CD14-positive monocyte (primary cell): ENCODE measurements at regions not wholly inside any gene's neighbourhood (a gene's known extent, or its start where the extent isn't known, plus 50 kb on each side); places are given as distances from the start of the nearest gene placed in this dataset.

Source experiments
- DNase-seq, 3 donors: peaks; one replicate each; pipeline ENCODE4 v3.0.0-alpha.2; 2011 to 2022
- H2AFZ ChIP-seq: 2 replicates; pipeline ENCODE4 v1.6.0; 2012; ENCODE audit warnings: mild to moderate bottlenecking, low read depth, low read length, inconsistent platforms; ENCODE audit not compliant: insufficient read depth, poor library complexity, severe bottlenecking
- H3K27ac ChIP-seq, 2 donors: 1 replicate in 1 of 2; 2 replicates in 1 of 2; pipeline ENCODE4 v1.5.1; 2012 to 2013; ENCODE audit warnings: low read length in 2 of 2, control low read depth in 1 of 2, inconsistent platforms in 1 of 2, low read depth in 1 of 2, mild to moderate bottlenecking in 1 of 2
- H3K27me3 ChIP-seq, 2 donors: one replicate each; pipeline versions ENCODE4 v1.6.0 to v1.6.1; 2011 to 2013; ENCODE audit warnings: low read length in 2 of 2; ENCODE audit not compliant: control insufficient read depth in 2 of 2, insufficient read depth in 2 of 2
- H3K36me3 ChIP-seq, 2 donors: replicated peaks in 1 of 2; 1 replicate in 1 of 2; 2 replicates in 1 of 2; pipeline versions ENCODE4 v1.5.1 to v1.6.1; 2012 to 2013; ENCODE audit warnings: low read length in 2 of 2, control low read depth in 1 of 2, inconsistent platforms in 1 of 2, mild to moderate bottlenecking in 1 of 2; ENCODE audit not compliant: insufficient read depth in 2 of 2, control insufficient read depth in 1 of 2
- H3K4me1 ChIP-seq, 2 donors: 1 replicate in 1 of 2; 2 replicates in 1 of 2; pipeline versions ENCODE4 v1.5.1 to v1.6.1; 2012 to 2013; ENCODE audit warnings: low read length in 2 of 2, control low read depth in 1 of 2, inconsistent platforms in 1 of 2, mild to moderate bottlenecking in 1 of 2, moderate library complexity in 1 of 2; ENCODE audit not compliant: insufficient read depth in 2 of 2, control insufficient read depth in 1 of 2
- H3K4me2 ChIP-seq: replicated peaks from 2 replicates; pipeline ENCODE3; 2012; ENCODE audit warnings: low read length, moderate library complexity, mild to moderate bottlenecking; ENCODE audit not compliant: poor library complexity, severe bottlenecking; ENCODE audit errors: extremely low read depth
- H3K4me3 ChIP-seq, 3 experiments: fragments of 200-600 bp in 1 of 3; sonication (generic) in 1 of 3; replicated peaks in 1 of 3; 1 replicate in 2 of 3; 2 replicates in 1 of 3; pipeline ENCODE4 v1.5.1; 2011 to 2013; ENCODE audit warnings: low read length in 3 of 3, mild to moderate bottlenecking in 3 of 3, control low read depth in 2 of 3, low read depth in 2 of 3, inconsistent platforms in 1 of 3, moderate library complexity in 1 of 3
- H3K79me2 ChIP-seq: 2 replicates; pipeline ENCODE4 v1.6.0; 2012; ENCODE audit warnings: mild to moderate bottlenecking, control low read depth, inconsistent platforms, low read length, moderate library complexity; ENCODE audit not compliant: insufficient read depth
- H3K9ac ChIP-seq: 2 replicates; pipeline ENCODE4 v1.6.0; 2017; ENCODE audit warnings: low read length, mild to moderate bottlenecking; ENCODE audit not compliant: insufficient read depth, poor library complexity, severe bottlenecking
- H3K9me3 ChIP-seq, 2 donors: replicated peaks in 1 of 2; 1 replicate in 1 of 2; 2 replicates in 1 of 2; pipeline versions ENCODE4 v1.5.1 to v1.6.1; 2012 to 2013; ENCODE audit warnings: low read length in 2 of 2, control low read depth in 1 of 2; ENCODE audit not compliant: control insufficient read depth in 1 of 2, insufficient read depth in 1 of 2
- H4K20me1 ChIP-seq: 2 replicates; pipeline ENCODE4 v1.6.0; 2012; ENCODE audit warnings: mild to moderate bottlenecking, low read length, control low read depth, moderate library complexity; ENCODE audit not compliant: insufficient read depth
- H3K27ac Mint-ChIP-seq, 7 donors: one replicate each; pipeline ENCODE4 v1.8.0; 2020; ENCODE audit warnings: mild to moderate bottlenecking in 7 of 7, mixed read lengths in 7 of 7, moderate library complexity in 6 of 7, inconsistent platforms in 2 of 7
- H3K27me3 Mint-ChIP-seq, 3 donors: one replicate each; pipeline ENCODE4 v1.8.0; 2021 to 2022; ENCODE audit warnings: low read depth in 3 of 3, mild to moderate bottlenecking in 3 of 3, mixed read lengths in 3 of 3, moderate library complexity in 3 of 3, inconsistent platforms in 1 of 3
- H3K36me3 Mint-ChIP-seq, 2 donors: one replicate each; pipeline ENCODE4 v1.8.0; 2020; ENCODE audit warnings: mixed read lengths in 2 of 2, inconsistent platforms in 1 of 2, mild to moderate bottlenecking in 1 of 2
- H3K4me1 Mint-ChIP-seq: one replicate; pipeline ENCODE4 v1.8.0; 2020; ENCODE audit warnings: mild to moderate bottlenecking, mixed read lengths
- H3K4me3 Mint-ChIP-seq, 2 donors: one replicate each; pipeline ENCODE4 v1.8.0; 2020; ENCODE audit warnings: mild to moderate bottlenecking in 2 of 2, mixed read lengths in 2 of 2, moderate library complexity in 1 of 2
- H3K9me3 Mint-ChIP-seq, 7 donors: one replicate each; pipeline ENCODE4 v1.8.0; 2020 to 2022; ENCODE audit warnings: mixed read lengths in 7 of 7, mild to moderate bottlenecking in 6 of 7, moderate library complexity in 6 of 7, inconsistent platforms in 2 of 7
- WGBS: methylation state at CpG from one replicate; pipeline ENCODE4 v1.1.5; 2013; ENCODE audit warnings: missing lambda C conversion rate; ENCODE audit not compliant: insufficient coverage; 5-methylcytosine and 5-hydroxymethylcytosine counted together
- intact Hi-C, 2 donors: fragments of 100-400 bp; cut with micrococcal nuclease; formaldehyde crosslinking; loops; one replicate each; pipeline versions ENCODE4 v1.15.0 to v1.15.1; 2023
- TF ChIP-seq, protein P1 (sequence below): fragments of 200-600 bp; IDR thresholded peaks from one replicate; pipeline ENCODE4 v1.8.0; 2022; ENCODE audit warnings: antibody characterized with exemption, mild to moderate bottlenecking

DNA sequence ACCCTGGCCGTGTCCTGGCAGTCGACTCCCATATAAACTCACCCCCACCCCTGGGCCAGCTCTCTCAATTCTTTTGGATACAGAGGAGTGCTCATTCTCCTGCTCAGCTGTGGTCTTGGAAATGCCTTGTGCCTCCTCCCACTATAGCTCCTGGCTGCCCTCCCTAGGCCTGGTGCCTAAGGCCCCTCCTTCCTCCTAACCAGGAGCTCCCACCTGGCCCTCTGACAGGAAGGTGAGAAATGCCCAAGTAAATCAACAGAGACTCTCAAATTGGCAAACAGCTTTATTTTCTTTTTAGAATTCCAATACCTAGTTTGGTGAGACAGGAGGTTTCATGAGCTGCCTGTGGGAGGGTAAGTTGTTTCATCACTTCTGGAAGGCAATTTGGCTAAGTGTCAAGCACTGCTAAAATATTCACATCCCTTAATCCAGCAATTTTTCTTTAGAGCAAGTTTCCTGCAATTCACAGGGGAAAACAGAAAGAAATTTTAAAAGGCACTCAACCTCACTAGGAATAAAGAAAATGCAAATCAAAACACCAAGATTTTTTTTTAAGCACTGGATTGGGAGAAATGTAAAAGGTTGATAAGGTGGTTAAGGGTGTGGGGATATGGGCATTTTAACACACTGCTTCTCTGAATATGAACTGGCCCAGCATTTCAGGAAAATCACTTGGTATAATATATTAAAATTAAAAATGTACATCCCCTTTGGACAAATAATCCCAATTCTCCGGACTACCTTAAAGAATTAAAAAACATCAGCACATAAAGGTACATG lies 209.7 kb upstream of the ARHGAP20 start:
- Mint-ChIP-seq H3K27me3 (peaks cover 3 to 6% (median 5%) of the 10 kb centered on the region in 3 donors), H3K27ac (peak overlapping the region in 2 of 7 donors; percentile 25 to 30), H3K4me3 (no peak overlapping the region), H3K4me1 (peaks cover 29% of the 10 kb centered on the region), H3K36me3 (no peaks in the 10 kb centered on the region), H3K9me3 (peaks cover 0 to 4% (median 2%) of the 10 kb centered on the region in 7 donors)
- Histone ChIP-seq H3K27me3 (no peaks in the 10 kb centered on the region), H3K4me1 (peaks cover 18 to 25% of the 10 kb centered on the region in 2 donors), H3K4me2 (no peak overlapping the region), H2AFZ (no peak overlapping the region), H3K9ac (no peak overlapping the region), H4K20me1 (no peaks in the 10 kb centered on the region), H3K79me2 (no peaks in the 10 kb centered on the region), H3K9me3 (peaks cover 0 to 2% of the 10 kb centered on the region in 2 donors), H3K27ac (no peak overlapping the region), H3K36me3 (no peaks in the 10 kb centered on the region), H3K4me3 (no peak overlapping the region)
- DNase-seq: no peak
- TF ChIP-seq, protein P1, sequence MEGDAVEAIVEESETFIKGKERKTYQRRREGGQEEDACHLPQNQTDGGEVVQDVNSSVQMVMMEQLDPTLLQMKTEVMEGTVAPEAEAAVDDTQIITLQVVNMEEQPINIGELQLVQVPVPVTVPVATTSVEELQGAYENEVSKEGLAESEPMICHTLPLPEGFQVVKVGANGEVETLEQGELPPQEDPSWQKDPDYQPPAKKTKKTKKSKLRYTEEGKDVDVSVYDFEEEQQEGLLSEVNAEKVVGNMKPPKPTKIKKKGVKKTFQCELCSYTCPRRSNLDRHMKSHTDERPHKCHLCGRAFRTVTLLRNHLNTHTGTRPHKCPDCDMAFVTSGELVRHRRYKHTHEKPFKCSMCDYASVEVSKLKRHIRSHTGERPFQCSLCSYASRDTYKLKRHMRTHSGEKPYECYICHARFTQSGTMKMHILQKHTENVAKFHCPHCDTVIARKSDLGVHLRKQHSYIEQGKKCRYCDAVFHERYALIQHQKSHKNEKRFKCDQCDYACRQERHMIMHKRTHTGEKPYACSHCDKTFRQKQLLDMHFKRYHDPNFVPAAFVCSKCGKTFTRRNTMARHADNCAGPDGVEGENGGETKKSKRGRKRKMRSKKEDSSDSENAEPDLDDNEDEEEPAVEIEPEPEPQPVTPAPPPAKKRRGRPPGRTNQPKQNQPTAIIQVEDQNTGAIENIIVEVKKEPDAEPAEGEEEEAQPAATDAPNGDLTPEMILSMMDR: no peak
- intact Hi-C loops: no loop called here
- no CpG with 5 or more reads among the region's 3 CpGs for WGBS

DNA sequence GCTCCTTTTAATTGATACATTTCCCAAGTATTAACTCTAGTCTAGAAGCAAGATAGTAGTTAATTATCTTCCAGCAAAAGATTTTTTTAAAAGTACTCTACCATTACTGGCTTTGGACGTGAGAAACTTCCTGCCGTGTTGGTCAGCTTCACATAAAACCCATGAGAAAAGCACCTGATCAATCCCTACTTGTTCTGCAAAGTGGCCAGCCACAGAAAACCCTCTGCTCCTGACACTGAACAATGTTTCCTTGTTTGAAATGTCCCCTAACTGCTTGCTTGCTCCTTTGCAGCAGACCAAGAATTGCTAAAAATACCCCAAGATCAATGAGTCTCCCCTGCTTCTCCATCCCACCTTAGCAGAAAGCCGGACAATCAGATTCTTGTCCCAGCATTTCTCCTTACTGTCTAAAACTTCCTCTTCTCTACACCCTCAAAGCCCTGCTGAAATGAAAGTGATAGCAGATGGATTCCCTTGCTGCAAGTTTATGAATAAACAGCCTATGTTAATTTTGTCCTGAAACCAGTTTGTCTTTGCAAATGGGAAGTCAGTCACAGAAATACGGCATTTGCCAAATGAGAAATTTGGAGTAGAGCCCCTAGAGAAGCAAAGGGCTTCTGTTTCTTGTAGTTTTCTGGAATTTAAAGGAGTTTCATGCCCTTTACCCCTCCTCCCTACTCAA lies 207.1 kb upstream of the ARHGAP20 start:
- H3K4me3 Mint-ChIP-seq: peak overlapping the region; percentile 1 to 90
- peaks cover 29% of the 10 kb centered on the region for H3K4me1 Mint-ChIP-seq
- peaks cover 0 to 6% (median 2%) of the 10 kb centered on the region in 7 donors for H3K9me3 Mint-ChIP-seq
- H3K36me3 Mint-ChIP-seq: no peaks in the 10 kb centered on the region
- H3K9me3 ChIP-seq: peaks cover 0 to 3% of the 10 kb centered on the region in 2 donors
- peak overlapping the region in 1 of 2 donors; percentile 19 for H3K27ac ChIP-seq
- H3K27me3 ChIP-seq: no peaks in the 10 kb centered on the region
- no peaks in the 10 kb centered on the region for H3K36me3 ChIP-seq
- no peak overlapping the region for H3K9ac ChIP-seq
- H3K27ac Mint-ChIP-seq: peak overlapping the region in 5 of 7 donors; percentile 0 to 55 (median 4)
- peak overlapping the region; percentile 44 for H3K4me2 ChIP-seq
- H4K20me1 ChIP-seq: no peaks in the 10 kb centered on the region
- TF ChIP-seq, protein P1: no peak
- H3K4me1 ChIP-seq: peaks cover 18 to 25% of the 10 kb centered on the region in 2 donors
- no peaks in the 10 kb centered on the region for H3K79me2 ChIP-seq
- H3K27me3 Mint-ChIP-seq: peaks cover 0 to 6% (median 6%) of the 10 kb centered on the region in 3 donors
- WGBS: 30% methylated on average over 2 of the region's 4 CpGs
- intact Hi-C loops: no loop called here
- H3K4me3 ChIP-seq: peak overlapping the region in 1 of 3 experiments; percentile 34
- H2AFZ ChIP-seq: no peak overlapping the region
- DNase-seq: peak; percentile 43 to 45 (median 44)
